SU-DHL-6 (cell line): ENCODE measurements at regions not wholly inside any gene's neighbourhood (a gene's known extent, or its start where the extent isn't known, plus 50 kb on each side); places are given as distances from the start of the nearest gene placed in this dataset.

Experiments
- H2AFZ ChIP-seq: fragments of 200-600 bp; sonication (generic); 2 replicates; pipeline ENCODE4 v1.6.1; 2014; ENCODE audit warnings: low read depth, mild to moderate bottlenecking, moderate library complexity, mixed read lengths, antibody characterized with exemption, low read length; ENCODE audit not compliant: severe bottlenecking
- H3F3A ChIP-seq: fragments of 200-600 bp; shearing (Covaris generic); 2 replicates; pipeline ENCODE4 v1.6.0; 2016; ENCODE audit warnings: antibody characterized with exemption, mild to moderate bottlenecking; ENCODE audit not compliant: insufficient read depth
- H3K27ac ChIP-seq: fragments of 200-600 bp; sonication (generic); 2 replicates; pipeline ENCODE4 v1.5.1; 2016; ENCODE audit warnings: low read depth, mild to moderate bottlenecking, low read length, moderate library complexity, mixed read lengths
- H3K27me3 ChIP-seq: fragments of 200-600 bp; sonication (generic), shearing (Covaris generic); 2 replicates; pipeline ENCODE4 v1.6.0; 2014; ENCODE audit warnings: mild to moderate bottlenecking, low read length
- H3K36me3 ChIP-seq: fragments of 200-600 bp; sonication (generic); 2 replicates; pipeline ENCODE4 v1.6.1; 2014; ENCODE audit warnings: mild to moderate bottlenecking, low read length, mixed read lengths
- H3K4me2 ChIP-seq: fragments of 300-600, 200-600 bp; shearing (Covaris generic), sonication (generic); 2 replicates; pipeline ENCODE4 v1.6.0; 2014; ENCODE audit warnings: low read length, low read depth, mild to moderate bottlenecking; ENCODE audit not compliant: poor library complexity, severe bottlenecking
- H3K4me3 ChIP-seq: fragments of 200-600 bp; sonication (generic); 2 replicates; pipeline ENCODE4 v1.5.1; 2014; ENCODE audit warnings: antibody characterized with exemption, low read length, mild to moderate bottlenecking, mixed read lengths; ENCODE audit not compliant: insufficient read depth, poor library complexity, severe bottlenecking
- H3K79me2 ChIP-seq: fragments of 200-600 bp; sonication (generic); 2 replicates; pipeline ENCODE4 v1.6.1; 2014; ENCODE audit warnings: mild to moderate bottlenecking, low read length, moderate library complexity; ENCODE audit not compliant: insufficient read depth
- H3K9ac ChIP-seq: fragments of 200-600 bp; sonication (generic); 2 replicates; pipeline ENCODE4 v1.7.0; 2014; ENCODE audit warnings: mild to moderate bottlenecking, low read length
- H3K9me2 ChIP-seq: fragments of 200-600 bp; sonication (generic); replicated peaks from 2 replicates; pipeline ENCODE4 v1.6.1; 2014; ENCODE audit warnings: low read length; ENCODE audit not compliant: insufficient read depth
- H3K9me3 ChIP-seq: fragments of 200-600 bp; sonication (generic); 2 replicates; pipeline ENCODE4 v1.6.1; 2014; ENCODE audit warnings: low read length, mixed read lengths; ENCODE audit not compliant: insufficient read depth
- H4K20me1 ChIP-seq: fragments of 200-600 bp; sonication (generic); 2 replicates; pipeline ENCODE4 v1.6.1; 2014; ENCODE audit warnings: low read depth, mild to moderate bottlenecking, antibody characterized with exemption, low read length, moderate library complexity, mixed read lengths
- EZH2phosphoT487 ChIP-seq: fragments of 200-600 bp; sonication (generic), shearing (Covaris generic); conservative IDR thresholded peaks from 2 replicates; pipeline ENCODE4 v1.6.1; 2018; ENCODE audit warnings: mild to moderate bottlenecking, antibody characterized with exemption, low read length, moderate library complexity, mixed read lengths
- TF ChIP-seq, protein P1 (sequence below): fragments of 200-600 bp; sonication (generic); IDR thresholded peaks from one replicate; pipeline ENCODE4 v1.5.1; 2017; ENCODE audit warnings: antibody characterized with exemption, mild to moderate bottlenecking, low read length, moderate library complexity; ENCODE audit not compliant: insufficient read depth, poor library complexity, severe bottlenecking

DNA sequence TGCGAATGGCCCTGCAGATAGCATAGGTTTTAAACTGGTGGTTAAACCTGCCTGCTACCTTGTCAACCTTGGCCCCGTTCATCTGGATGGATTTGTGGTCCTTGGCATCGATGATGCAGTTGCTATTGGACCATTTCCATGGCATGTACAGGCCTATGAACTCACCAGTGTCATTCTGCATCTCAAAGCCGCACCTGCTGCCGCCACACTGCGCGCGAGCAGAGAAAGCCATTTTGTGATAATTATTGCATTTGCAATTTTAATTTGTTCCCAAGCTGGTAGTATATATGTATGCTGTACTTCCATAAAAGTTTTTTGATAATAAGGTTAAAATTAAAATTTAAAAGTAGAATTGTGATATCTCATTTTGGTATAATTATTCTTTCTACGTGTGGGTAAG lies 94.8 kb upstream of the UXS1 start:
- no peak overlapping the region for H2AFZ ChIP-seq
- no peak overlapping the region for H3K27ac ChIP-seq
- H3K9me2 ChIP-seq = no peaks in the 10 kb centered on the region
- H3K27me3 ChIP-seq = no peaks in the 10 kb centered on the region
- H3K9me3 ChIP-seq = no peaks in the 10 kb centered on the region
- no peak overlapping the region for H3K9ac ChIP-seq
- H3K79me2 ChIP-seq = no peaks in the 10 kb centered on the region
- no peaks in the 10 kb centered on the region for H4K20me1 ChIP-seq
- H3F3A ChIP-seq = no peaks in the 10 kb centered on the region
- TF ChIP-seq, protein P1, sequence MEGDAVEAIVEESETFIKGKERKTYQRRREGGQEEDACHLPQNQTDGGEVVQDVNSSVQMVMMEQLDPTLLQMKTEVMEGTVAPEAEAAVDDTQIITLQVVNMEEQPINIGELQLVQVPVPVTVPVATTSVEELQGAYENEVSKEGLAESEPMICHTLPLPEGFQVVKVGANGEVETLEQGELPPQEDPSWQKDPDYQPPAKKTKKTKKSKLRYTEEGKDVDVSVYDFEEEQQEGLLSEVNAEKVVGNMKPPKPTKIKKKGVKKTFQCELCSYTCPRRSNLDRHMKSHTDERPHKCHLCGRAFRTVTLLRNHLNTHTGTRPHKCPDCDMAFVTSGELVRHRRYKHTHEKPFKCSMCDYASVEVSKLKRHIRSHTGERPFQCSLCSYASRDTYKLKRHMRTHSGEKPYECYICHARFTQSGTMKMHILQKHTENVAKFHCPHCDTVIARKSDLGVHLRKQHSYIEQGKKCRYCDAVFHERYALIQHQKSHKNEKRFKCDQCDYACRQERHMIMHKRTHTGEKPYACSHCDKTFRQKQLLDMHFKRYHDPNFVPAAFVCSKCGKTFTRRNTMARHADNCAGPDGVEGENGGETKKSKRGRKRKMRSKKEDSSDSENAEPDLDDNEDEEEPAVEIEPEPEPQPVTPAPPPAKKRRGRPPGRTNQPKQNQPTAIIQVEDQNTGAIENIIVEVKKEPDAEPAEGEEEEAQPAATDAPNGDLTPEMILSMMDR = no peak
- no peak for TF ChIP-seq EZH2phosphoT487
- H3K4me2 ChIP-seq = no peak overlapping the region
- no peaks in the 10 kb centered on the region for H3K36me3 ChIP-seq
- no peak overlapping the region for H3K4me3 ChIP-seq

- Histone ChIP-seq H3K79me2 (no peaks in the 10 kb centered on the region), H3K4me3 (no peak overlapping the region), H3K9me3 (no peaks in the 10 kb centered on the region), H2AFZ (no peak overlapping the region), H4K20me1 (no peaks in the 10 kb centered on the region), H3F3A (no peaks in the 10 kb centered on the region), H3K4me2 (no peak overlapping the region), H3K27me3 (no peaks in the 10 kb centered on the region), H3K27ac (no peak overlapping the region), H3K9ac (no peak overlapping the region), H3K36me3 (no peaks in the 10 kb centered on the region), H3K9me2 (no peaks in the 10 kb centered on the region)
- no peak for TF ChIP-seq EZH2phosphoT487
- TF ChIP-seq, protein P1 = no peak
Measured at GRCh38 chr2:106285237-106285829, 91.2 kb upstream of the UXS1 start.

DNA sequence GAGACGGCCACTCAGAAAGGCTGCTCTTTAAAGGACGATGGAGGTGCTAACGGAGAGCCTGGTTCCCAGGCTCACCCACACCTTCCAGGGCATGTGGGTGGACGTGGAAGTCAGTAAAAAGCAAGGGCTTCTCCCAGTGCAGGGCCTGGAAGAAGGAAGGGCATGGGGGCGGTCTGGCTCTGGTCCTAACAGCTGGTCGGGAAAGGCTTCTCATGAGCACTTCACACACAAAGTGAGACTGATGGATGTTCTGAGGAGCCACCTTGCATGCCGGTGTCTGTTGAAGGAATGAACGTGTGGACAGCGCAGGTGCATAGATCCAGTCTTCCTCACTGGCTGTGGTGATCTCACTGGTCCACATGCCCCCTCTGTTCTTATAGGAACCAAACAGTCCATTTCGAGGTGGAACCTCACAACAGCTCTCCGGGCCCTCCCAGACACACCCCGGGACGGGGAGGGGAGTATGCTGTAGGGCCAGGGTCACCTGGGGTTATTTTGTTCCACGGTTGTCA lies 90.6 kb upstream of the UXS1 start:
- no peaks in the 10 kb centered on the region for H3F3A ChIP-seq
- no peaks in the 10 kb centered on the region for H3K9me3 ChIP-seq
- H3K36me3 ChIP-seq = no peaks in the 10 kb centered on the region
- H2AFZ ChIP-seq = no peak overlapping the region
- H3K79me2 ChIP-seq = no peaks in the 10 kb centered on the region
- H3K4me3 ChIP-seq = no peak overlapping the region
- no peaks in the 10 kb centered on the region for H3K27me3 ChIP-seq
- no peaks in the 10 kb centered on the region for H4K20me1 ChIP-seq
- H3K9me2 ChIP-seq = no peaks in the 10 kb centered on the region
- TF ChIP-seq, protein P1 = no peak
- no peak for TF ChIP-seq EZH2phosphoT487
- no peak overlapping the region for H3K27ac ChIP-seq
- no peak overlapping the region for H3K9ac ChIP-seq
- no peak overlapping the region for H3K4me2 ChIP-seq
